ENCODE measurements at regions not wholly inside any gene's neighbourhood (a gene's known extent, or its start where the extent isn't known, plus 50 kb on each side); places are given as distances from the start of the nearest gene placed in this dataset.
"Not testable (repeated sequence)": the region's sequence is repeated elsewhere in the genome, so short reads cannot be mapped to it uniquely, and the experiment has no call there.

DNA sequence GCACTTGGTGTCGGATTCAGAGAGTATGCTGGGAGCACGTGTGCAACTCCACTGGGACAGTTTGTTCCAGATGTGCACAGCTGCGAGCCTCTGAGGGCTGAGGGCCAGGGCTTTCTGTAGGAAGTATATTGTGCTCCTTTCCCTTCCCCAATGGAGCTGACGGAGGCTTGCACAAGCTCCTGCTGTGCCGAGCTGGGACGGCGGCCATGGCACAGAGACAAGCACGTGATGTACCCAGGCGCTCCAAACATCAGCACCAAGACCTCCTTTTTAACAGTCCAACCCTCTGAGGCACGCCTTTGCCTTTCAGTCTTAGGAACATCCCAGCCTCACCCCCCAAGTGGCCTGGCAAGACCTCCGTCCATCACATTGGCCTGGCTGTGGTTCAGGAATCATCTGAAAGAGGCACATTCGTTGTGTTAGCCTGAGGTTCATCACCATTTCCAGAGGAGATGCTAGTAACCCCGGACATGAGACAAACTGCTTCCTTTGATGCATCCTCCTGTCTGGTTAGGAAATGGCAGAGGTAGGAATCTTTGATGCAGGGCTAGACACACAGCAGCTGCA, 339.2 kb upstream of the KAZN start:
- no peak for DNase-seq (ENCODE audit: low spot score)

DNA sequence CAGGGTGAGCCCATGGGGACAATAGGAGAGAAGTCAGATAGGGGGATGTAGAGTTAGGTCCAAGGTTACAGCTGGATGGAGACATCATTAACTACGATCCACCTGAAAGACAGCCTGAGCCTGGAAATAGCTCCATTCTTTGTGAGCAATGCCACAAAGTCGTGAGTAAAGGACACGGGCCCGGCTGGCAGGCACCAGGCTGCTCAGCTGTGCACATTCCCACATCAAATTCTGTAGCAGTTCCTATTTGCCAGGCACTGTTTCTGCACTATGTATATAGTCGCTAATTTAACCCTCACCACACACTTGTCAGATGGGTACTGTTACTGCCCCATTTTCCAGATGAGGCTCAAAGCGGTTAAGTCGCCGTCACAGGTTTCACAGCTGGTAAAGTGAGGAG, 338.0 kb upstream of the KAZN start:
- no peak for DNase-seq (ENCODE audit: low spot score)

DNA sequence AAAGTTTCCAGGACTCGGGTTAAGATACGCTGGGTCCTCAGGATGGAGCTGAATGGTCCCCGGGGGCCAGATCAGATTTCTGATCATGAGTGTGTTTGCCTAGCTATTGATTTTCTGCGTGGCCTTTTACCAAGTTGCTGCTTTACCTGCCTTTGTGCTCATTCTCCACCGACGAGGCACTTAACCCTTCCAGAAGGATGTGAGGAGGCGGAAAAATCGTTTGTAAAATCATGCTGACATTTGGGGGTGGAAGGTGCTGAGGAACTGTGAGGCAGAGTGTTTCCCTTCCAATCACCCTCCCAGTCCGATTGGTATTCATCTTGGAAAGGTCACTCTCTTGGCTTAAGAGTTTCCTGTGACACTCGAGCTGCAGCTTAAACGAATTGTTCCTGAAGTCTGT, 337.1 kb upstream of the KAZN start:
- DNase-seq (ENCODE audit: low spot score), result no peak

- DNase-seq (ENCODE audit: low spot score), result no peak
Observed at GRCh38 chr1:14262637-14263036, 335.8 kb upstream of the KAZN start.

GRCh38 chr1:14263225-14263624, 335.3 kb upstream of the KAZN start:
- DNase-seq (ENCODE audit: low spot score), result no peak

GRCh38 chr1:14263671-14264070, 334.8 kb upstream of the KAZN start:
- DNase-seq (ENCODE audit: low spot score), result no peak

DNA sequence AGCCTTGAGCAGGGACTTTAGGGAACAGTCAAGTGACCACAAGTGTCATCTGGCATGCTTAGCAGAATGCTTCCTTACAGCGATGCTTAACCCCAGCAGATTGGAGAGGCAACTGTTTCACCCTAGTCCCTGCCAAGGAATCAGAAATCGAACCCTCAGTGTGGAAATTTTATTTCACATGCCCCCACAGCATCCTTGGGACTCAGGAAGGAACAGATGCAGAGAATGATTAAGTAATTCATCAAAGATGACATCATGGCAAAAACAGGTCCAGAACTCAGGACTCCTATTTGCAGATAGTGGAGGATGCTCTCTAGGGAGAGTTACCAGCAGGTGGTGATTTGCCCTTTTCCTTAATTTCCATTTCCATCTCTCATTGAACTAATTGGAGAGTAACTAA, 333.0 kb upstream of the KAZN start:
- no peak for DNase-seq (ENCODE audit: low spot score)

GRCh38 chr1:14267991-14268390, 330.5 kb upstream of the KAZN start:
- DNase-seq (ENCODE audit: low spot score), result no peak

DNA sequence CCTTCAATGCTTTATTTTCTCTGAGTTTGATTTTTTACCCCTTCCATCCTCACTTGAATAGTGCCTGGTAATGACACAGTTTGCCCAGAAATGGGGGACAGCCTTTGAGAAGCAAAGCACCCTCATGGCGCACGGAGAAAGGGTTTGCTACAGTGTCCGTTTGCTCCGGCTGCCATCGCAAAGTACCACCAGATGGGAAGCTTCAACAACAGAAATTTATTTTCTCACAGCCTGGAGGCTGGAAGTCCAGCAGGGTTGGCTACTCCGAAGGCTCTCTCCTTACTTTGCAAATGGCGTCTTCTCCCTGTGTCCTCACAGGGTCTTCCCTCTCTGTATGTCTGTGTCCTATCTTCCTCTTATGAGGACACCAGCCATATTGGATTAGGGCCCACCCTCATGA, 327.7 kb upstream of the KAZN start:
- no peak for DNase-seq (ENCODE audit: low spot score)

DNA sequence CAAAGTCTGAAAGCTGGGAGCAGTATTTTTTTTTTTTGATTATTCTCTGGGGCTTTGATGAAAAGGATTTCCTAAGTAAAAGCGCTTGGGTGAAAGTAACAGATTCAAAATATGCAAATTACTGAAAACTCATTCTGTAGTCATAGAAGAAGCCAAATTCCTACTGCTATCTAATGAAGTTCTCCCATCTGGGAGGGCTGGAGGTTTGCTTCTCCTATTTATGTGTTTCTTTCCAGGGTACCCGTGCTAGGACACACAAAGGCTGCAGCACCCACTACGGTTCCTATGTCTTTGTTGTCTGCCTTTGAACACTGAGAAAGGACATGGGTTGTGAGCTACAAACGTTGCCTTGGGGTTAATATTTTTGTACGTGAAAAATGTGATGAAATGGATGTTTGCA, 324.7 kb upstream of the KAZN start:
- no peak for DNase-seq (ENCODE audit: low spot score)

GRCh38 chr1:14279891-14280290, 318.6 kb upstream of the KAZN start:
- DNase-seq (ENCODE audit: low spot score), result not testable (repeated sequence)

GRCh38 chr1:14280909-14281308, 317.6 kb upstream of the KAZN start:
- no peak for DNase-seq (ENCODE audit: low spot score)

- DNase-seq (ENCODE audit: low spot score), result no peak
Observed at GRCh38 chr1:14281412-14281811, 317.1 kb upstream of the KAZN start.

DNA sequence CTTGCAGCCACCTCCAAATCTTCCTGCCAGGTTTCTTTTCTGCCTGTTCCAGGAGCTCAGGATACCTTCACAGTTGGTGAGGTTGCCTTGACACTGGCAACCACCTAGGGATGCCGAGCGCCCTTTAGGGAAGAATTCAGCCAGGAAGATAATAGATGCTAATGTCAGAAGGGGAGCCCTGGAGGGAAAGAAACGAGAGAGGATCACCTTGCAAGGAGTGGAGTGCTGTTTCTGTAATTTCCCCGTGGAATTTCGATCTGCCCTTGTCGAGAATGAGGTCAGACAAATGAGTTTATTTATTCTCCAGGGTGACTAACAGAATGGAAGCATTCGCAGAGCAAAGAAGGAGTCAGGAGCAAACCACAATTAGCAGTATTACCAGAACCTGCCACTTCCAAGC, 315.8 kb upstream of the KAZN start:
- DNase-seq (ENCODE audit: low spot score), result no peak

DNA sequence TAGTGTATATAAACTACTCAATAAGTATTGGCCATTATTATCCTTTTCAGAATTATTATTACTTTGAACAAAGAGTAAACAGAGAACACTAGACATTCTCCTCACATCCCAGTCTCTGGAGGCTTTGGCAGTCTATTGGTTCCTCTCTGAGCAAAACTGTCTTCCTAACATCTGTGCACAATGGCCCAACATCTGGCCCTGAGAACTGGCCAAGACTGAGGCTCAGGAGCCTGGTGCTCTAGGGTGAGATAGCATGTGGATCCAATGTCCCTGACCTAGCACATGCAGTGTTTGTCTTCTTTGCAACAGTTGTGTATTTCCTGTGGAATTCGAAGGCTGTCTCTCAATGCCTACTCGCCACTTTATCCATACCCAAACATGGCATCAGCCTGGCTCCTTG, 313.2 kb upstream of the KAZN start:
- DNase-seq (ENCODE audit: low spot score), result no peak

- DNase-seq (ENCODE audit: low spot score), result not testable (repeated sequence)
Observed at GRCh38 chr1:14291182-14291581, 307.3 kb upstream of the KAZN start.

GRCh38 chr1:14292520-14292919, 306.0 kb upstream of the KAZN start:
- DNase-seq (ENCODE audit: low spot score), result no peak

- DNase-seq (ENCODE audit: low spot score), result no peak
Observed at GRCh38 chr1:14294006-14294405, 304.5 kb upstream of the KAZN start.

DNA sequence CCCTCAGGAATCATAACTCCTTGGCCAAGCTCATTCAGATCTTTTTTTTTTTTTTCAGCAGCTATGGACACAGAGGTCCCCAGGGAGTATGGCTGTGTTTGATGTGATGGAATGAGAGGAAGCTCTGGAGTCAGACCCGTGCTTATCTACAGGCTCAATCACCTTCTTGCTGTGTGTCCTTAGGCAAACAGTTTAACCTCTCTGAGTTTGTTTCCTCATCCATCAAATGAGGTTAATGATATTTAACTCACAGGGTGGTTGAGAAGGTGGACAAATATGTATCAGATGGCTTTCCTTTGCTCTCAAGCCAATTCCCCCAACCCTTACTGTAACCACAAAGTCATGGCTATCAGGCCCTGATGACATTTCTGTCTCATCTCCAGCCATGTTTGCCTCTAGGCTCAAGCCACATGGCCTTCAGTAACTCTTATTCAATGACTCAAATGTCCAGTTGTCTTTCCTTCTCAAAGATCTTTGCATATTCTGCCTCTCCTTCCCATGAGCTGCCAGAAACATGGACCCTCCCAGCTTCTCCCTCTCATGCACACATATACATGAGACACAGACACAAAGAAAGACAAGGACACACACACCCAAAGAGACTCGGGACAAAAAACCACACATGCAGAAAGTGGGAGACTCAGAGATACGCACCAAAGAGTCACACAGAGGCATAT, 303.5 kb upstream of the KAZN start:
- no peak for DNase-seq (ENCODE audit: low spot score)

GRCh38 chr1:14296795-14297194, 301.7 kb upstream of the KAZN start:
- no peak for DNase-seq (ENCODE audit: low spot score)

DNA sequence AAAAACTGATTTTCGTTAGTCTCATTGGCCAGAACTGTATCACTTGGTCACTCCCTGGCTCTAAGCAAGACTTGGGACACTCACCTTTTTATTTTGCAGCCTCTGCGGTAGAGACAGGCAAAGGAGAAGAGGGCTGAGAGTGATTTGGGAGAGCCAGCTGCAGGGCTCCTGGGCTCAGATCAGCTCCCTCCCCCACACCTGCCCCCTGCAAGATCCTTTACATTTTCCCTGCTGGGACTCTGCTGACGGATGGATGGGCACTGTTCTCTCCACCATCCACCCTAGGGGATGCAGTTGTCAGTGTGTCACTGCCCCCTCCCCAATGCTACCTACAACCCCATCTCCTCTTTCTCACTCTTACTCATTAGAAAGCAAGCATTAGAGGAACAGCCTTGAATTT, 301.1 kb upstream of the KAZN start:
- DNase-seq (ENCODE audit: low spot score), result no peak

- DNase-seq (ENCODE audit: low spot score), result no peak
Observed at GRCh38 chr1:14298806-14299205, 299.7 kb upstream of the KAZN start.

- DNase-seq (ENCODE audit: low spot score), result no peak
Observed at GRCh38 chr1:14300991-14301703, 297.3 kb upstream of the KAZN start.
